ENCODE measurements at regions not wholly inside any gene's neighbourhood (a gene's known extent, or its start where the extent isn't known, plus 50 kb on each side); places are given as distances from the start of the nearest gene placed in this dataset.

- DNase-seq (ENCODE audit: insufficient read length, low spot score) (no peak), FAIRE-seq (no peak)
Observed at GRCh38 chr5:163619273-163619934, 114.0 kb downstream of the MAT2B start.

- FAIRE-seq (no peak), DNase-seq (ENCODE audit: insufficient read length, low spot score) (no peak)
Observed at GRCh38 chr5:163619951-163620350, 114.5 kb downstream of the MAT2B start.

- FAIRE-seq (no peak), DNase-seq (ENCODE audit: insufficient read length, low spot score) (no peak)
Observed at GRCh38 chr5:163622799-163623198, 117.4 kb downstream of the MAT2B start.

GRCh38 chr5:163623524-163623923, 118.1 kb downstream of the MAT2B start:
- DNase-seq (ENCODE audit: insufficient read length, low spot score) (no peak), FAIRE-seq (no peak)

- DNase-seq (ENCODE audit: insufficient read length, low spot score) (no peak), FAIRE-seq (no peak)
Observed at GRCh38 chr5:163623986-163624385, 118.6 kb downstream of the MAT2B start.

GRCh38 chr5:163624431-163624830, 119.0 kb downstream of the MAT2B start:
- FAIRE-seq (no peak), DNase-seq (ENCODE audit: insufficient read length, low spot score) (no peak)

- DNase-seq (ENCODE audit: insufficient read length, low spot score), result no peak
- FAIRE-seq, result no peak
Observed at GRCh38 chr5:163626904-163627434, 121.5 kb downstream of the MAT2B start.

- FAIRE-seq (no peak), DNase-seq (ENCODE audit: insufficient read length, low spot score) (no peak)
Observed at GRCh38 chr5:163631856-163632255, 126.4 kb downstream of the MAT2B start.

- FAIRE-seq (no peak), DNase-seq (ENCODE audit: insufficient read length, low spot score) (no peak)
Observed at GRCh38 chr5:163633926-163634460, 128.6 kb downstream of the MAT2B start.

GRCh38 chr5:163635631-163636030, 130.2 kb downstream of the MAT2B start:
- no peak for FAIRE-seq
- no peak for DNase-seq (ENCODE audit: insufficient read length, low spot score)

- DNase-seq (ENCODE audit: insufficient read length, low spot score) (no peak), FAIRE-seq (no peak)
Observed at GRCh38 chr5:163642904-163643303, 137.5 kb downstream of the MAT2B start.

- no peak for DNase-seq (ENCODE audit: insufficient read length, low spot score)
- no peak for FAIRE-seq
Observed at GRCh38 chr5:163645421-163646416, 140.3 kb downstream of the MAT2B start.

GRCh38 chr5:163649514-163649913, 144.1 kb downstream of the MAT2B start:
- DNase-seq (ENCODE audit: insufficient read length, low spot score), result no peak
- no peak for FAIRE-seq

- DNase-seq (ENCODE audit: insufficient read length, low spot score), result no peak
- FAIRE-seq, result no peak
Observed at GRCh38 chr5:163653526-163653925, 148.1 kb downstream of the MAT2B start.

GRCh38 chr5:163658702-163659567, 153.5 kb downstream of the MAT2B start:
- FAIRE-seq (no peak), DNase-seq (ENCODE audit: insufficient read length, low spot score) (no peak)

- FAIRE-seq, result no peak
- DNase-seq (ENCODE audit: insufficient read length, low spot score), result no peak
Observed at GRCh38 chr5:163659568-163659902, 154.1 kb downstream of the MAT2B start.

- FAIRE-seq (no peak), DNase-seq (ENCODE audit: insufficient read length, low spot score) (no peak)
Observed at GRCh38 chr5:163660486-163660885, 155.1 kb downstream of the MAT2B start.

GRCh38 chr5:163661360-163661759, 155.9 kb downstream of the MAT2B start:
- FAIRE-seq, result no peak

GRCh38 chr5:163670036-163670435, 164.6 kb downstream of the MAT2B start:
- FAIRE-seq (no peak), DNase-seq (ENCODE audit: insufficient read length, low spot score) (no peak)

More at GRCh38 chr5:163661360-163661759, 155.9 kb downstream of the MAT2B start:
- DNase-seq (ENCODE audit: insufficient read length, low spot score), result no peak

- FAIRE-seq, result no peak
- DNase-seq (ENCODE audit: insufficient read length, low spot score), result no peak
Observed at GRCh38 chr5:163677092-163677491, 171.7 kb downstream of the MAT2B start.
